ENCODE measurements at regions not wholly inside any gene's neighbourhood (a gene's known extent, or its start where the extent isn't known, plus 50 kb on each side); places are given as distances from the start of the nearest gene placed in this dataset.

DNA sequence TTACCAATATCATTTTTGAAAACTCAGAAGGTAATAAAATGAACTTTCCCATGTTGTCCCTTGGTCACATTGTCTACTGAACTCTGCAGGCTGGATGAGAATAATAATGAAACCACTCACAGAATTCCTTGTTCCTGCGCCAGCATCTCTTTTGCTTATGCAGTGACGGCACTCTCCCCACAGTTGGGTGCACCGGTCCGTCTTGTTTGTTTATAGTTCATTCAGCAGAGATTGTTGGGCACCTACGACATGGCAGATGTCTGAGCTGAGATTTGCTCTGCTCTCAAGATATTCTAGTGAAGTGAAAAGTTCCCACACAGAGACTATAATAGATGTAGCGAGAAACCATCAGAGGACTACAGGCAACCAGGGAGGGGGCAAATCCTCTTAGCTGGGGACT lies 375.7 kb upstream of the CDH11 start:
- Histone ChIP-seq H3K4me3 (ENCODE audit: low read length) (no peak overlapping the region), H4K20me1 (ENCODE audit: control insufficient read depth, insufficient read depth, low read depth, low read length) (no peaks in the 10 kb centered on the region), H3K27me3 (ENCODE audit: control insufficient read depth, low read length) (no peaks in the 10 kb centered on the region), H3F3A (ENCODE audit: control insufficient read depth, insufficient read depth) (no peaks in the 10 kb centered on the region), H3K27ac (ENCODE audit: low read depth, low read length) (no peak overlapping the region), H3K79me2 (ENCODE audit: control insufficient read depth, low read length) (no peaks in the 10 kb centered on the region), H3K4me1 (ENCODE audit: control insufficient read depth, low read length) (no peaks in the 10 kb centered on the region), H3K36me3 (ENCODE audit: control insufficient read depth, low read length) (no peaks in the 10 kb centered on the region), H3K4me2 (ENCODE audit: low read length) (no peak overlapping the region), H3K9me3 (ENCODE audit: control insufficient read depth, insufficient read depth, low read length) (no peaks in the 10 kb centered on the region), H3K9me2 (replicated peaks; ENCODE audit: control insufficient read depth, low read length) (no peaks in the 10 kb centered on the region; the same call in 1 of the 2 replicates)
- no peak for TF ChIP-seq EZH2phosphoT487 (IDR thresholded peaks at IDR 0.05; ENCODE audit: borderline replicate concordance, low read length)
- TF ChIP-seq, protein P1, sequence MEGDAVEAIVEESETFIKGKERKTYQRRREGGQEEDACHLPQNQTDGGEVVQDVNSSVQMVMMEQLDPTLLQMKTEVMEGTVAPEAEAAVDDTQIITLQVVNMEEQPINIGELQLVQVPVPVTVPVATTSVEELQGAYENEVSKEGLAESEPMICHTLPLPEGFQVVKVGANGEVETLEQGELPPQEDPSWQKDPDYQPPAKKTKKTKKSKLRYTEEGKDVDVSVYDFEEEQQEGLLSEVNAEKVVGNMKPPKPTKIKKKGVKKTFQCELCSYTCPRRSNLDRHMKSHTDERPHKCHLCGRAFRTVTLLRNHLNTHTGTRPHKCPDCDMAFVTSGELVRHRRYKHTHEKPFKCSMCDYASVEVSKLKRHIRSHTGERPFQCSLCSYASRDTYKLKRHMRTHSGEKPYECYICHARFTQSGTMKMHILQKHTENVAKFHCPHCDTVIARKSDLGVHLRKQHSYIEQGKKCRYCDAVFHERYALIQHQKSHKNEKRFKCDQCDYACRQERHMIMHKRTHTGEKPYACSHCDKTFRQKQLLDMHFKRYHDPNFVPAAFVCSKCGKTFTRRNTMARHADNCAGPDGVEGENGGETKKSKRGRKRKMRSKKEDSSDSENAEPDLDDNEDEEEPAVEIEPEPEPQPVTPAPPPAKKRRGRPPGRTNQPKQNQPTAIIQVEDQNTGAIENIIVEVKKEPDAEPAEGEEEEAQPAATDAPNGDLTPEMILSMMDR (IDR thresholded peaks at IDR 0.05; ENCODE audit: low read depth, low read length, poor library complexity, severe bottlenecking): no peak

DNA sequence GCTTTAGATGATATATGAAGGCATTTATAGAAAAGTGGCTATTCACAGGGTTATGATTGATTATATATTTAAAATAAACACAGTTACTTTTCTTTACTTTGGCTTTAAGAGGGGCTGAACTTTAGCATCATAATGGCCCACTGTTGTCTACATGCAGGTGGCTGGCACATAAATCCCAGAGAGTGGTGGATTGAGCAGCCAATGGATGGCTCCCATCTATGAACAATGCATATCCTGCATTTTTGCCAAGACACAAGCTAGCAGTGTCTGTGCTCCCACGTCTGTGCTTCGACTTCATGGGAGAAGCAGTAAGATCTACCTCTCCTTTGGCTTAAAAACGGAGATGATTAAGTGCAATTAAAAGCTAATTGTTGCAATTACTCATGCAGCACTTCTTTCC lies 373.2 kb upstream of the CDH11 start:
- Histone ChIP-seq H4K20me1 (ENCODE audit: control insufficient read depth, insufficient read depth, low read depth, low read length) (no peaks in the 10 kb centered on the region), H3K9me2 (replicated peaks; ENCODE audit: control insufficient read depth, low read length) (no peaks in the 10 kb centered on the region)
- TF ChIP-seq, protein P1 (IDR thresholded peaks at IDR 0.05; ENCODE audit: low read depth, low read length, poor library complexity, severe bottlenecking): no peak
- TF ChIP-seq EZH2phosphoT487 (IDR thresholded peaks at IDR 0.05; ENCODE audit: borderline replicate concordance, low read length): no peak

DNA sequence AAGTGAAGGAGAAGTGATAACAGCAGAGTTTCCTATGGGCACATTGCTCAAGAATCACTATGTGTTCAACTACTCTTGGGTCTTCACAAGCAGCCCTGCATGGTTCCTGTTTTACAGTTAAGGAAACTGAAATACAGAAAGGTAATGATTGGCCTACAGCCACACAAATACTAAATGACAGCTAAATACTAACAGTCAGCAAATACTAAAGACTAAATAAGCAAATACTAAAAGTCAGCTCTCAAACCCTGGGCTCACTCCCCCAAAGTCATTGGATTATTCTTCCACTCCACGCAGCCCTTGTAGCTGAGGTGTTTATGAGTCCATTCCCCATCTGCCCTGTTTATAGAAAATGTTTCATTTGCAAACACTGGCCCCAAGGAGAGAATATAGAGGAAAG lies 372.7 kb upstream of the CDH11 start:
- TF ChIP-seq, protein P1 (IDR thresholded peaks at IDR 0.05; ENCODE audit: low read depth, low read length, poor library complexity, severe bottlenecking): no peak
- no peak for TF ChIP-seq EZH2phosphoT487 (IDR thresholded peaks at IDR 0.05; ENCODE audit: borderline replicate concordance, low read length)
- Histone ChIP-seq H3K27me3 (ENCODE audit: control insufficient read depth, low read length) (no peaks in the 10 kb centered on the region), H4K20me1 (ENCODE audit: control insufficient read depth, insufficient read depth, low read depth, low read length) (no peaks in the 10 kb centered on the region), H3K79me2 (ENCODE audit: control insufficient read depth, low read length) (no peaks in the 10 kb centered on the region), H3K9me3 (ENCODE audit: control insufficient read depth, insufficient read depth, low read length) (no peaks in the 10 kb centered on the region), H3K4me3 (ENCODE audit: low read length) (no peak overlapping the region), H3K9me2 (replicated peaks; ENCODE audit: control insufficient read depth, low read length) (no peaks in the 10 kb centered on the region), H3K4me1 (ENCODE audit: control insufficient read depth, low read length) (no peaks in the 10 kb centered on the region), H3K36me3 (ENCODE audit: control insufficient read depth, low read length) (no peaks in the 10 kb centered on the region), H3K27ac (ENCODE audit: low read depth, low read length) (no peak overlapping the region), H3F3A (ENCODE audit: control insufficient read depth, insufficient read depth) (no peaks in the 10 kb centered on the region), H3K4me2 (ENCODE audit: low read length) (no peak overlapping the region)

More for the DNA sequence above, 373.2 kb upstream of the CDH11 start:
- H3F3A ChIP-seq (ENCODE audit: control insufficient read depth, insufficient read depth): no peaks in the 10 kb centered on the region
- H3K4me1 ChIP-seq (ENCODE audit: control insufficient read depth, low read length): no peaks in the 10 kb centered on the region
- no peaks in the 10 kb centered on the region for H3K27me3 ChIP-seq (ENCODE audit: control insufficient read depth, low read length)
- no peak overlapping the region for H3K27ac ChIP-seq (ENCODE audit: low read depth, low read length)
- no peak overlapping the region for H3K4me2 ChIP-seq (ENCODE audit: low read length)
- H3K4me3 ChIP-seq (ENCODE audit: low read length): no peak overlapping the region
- no peaks in the 10 kb centered on the region for H3K79me2 ChIP-seq (ENCODE audit: control insufficient read depth, low read length)
- no peaks in the 10 kb centered on the region for H3K9me3 ChIP-seq (ENCODE audit: control insufficient read depth, insufficient read depth, low read length)
- no peaks in the 10 kb centered on the region for H3K36me3 ChIP-seq (ENCODE audit: control insufficient read depth, low read length)

DNA sequence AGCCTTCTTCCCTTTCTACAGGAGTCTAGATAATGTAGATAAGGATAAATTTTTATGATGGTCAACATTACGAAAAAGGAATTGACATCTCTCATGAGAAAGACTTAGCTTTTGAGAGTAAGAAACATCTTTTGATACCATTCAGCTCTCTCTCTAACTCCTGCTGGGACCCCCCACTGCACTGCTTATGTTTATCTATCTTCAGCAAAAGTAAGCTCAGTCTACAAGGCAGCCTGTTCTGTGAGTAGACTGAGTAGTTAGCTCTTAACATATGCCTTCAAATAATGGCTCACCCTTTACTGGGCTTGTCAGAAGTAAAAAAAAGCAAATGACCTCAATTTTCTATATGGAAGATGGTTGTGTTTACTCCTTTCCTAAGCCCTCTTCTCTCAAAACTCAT lies 372.2 kb upstream of the CDH11 start:
- Histone ChIP-seq H3K4me3 (ENCODE audit: low read length) (no peak overlapping the region), H3K27ac (ENCODE audit: low read depth, low read length) (no peak overlapping the region), H3K9me2 (replicated peaks; ENCODE audit: control insufficient read depth, low read length) (no peaks in the 10 kb centered on the region), H3K9me3 (ENCODE audit: control insufficient read depth, insufficient read depth, low read length) (no peaks in the 10 kb centered on the region), H3K4me1 (ENCODE audit: control insufficient read depth, low read length) (no peaks in the 10 kb centered on the region), H4K20me1 (ENCODE audit: control insufficient read depth, insufficient read depth, low read depth, low read length) (no peaks in the 10 kb centered on the region), H3K36me3 (ENCODE audit: control insufficient read depth, low read length) (no peaks in the 10 kb centered on the region), H3K4me2 (ENCODE audit: low read length) (no peak overlapping the region), H3K79me2 (ENCODE audit: control insufficient read depth, low read length) (no peaks in the 10 kb centered on the region), H3K27me3 (ENCODE audit: control insufficient read depth, low read length) (no peaks in the 10 kb centered on the region), H3F3A (ENCODE audit: control insufficient read depth, insufficient read depth) (no peaks in the 10 kb centered on the region)
- no peak for TF ChIP-seq EZH2phosphoT487 (IDR thresholded peaks at IDR 0.05; ENCODE audit: borderline replicate concordance, low read length)
- TF ChIP-seq, protein P1 (IDR thresholded peaks at IDR 0.05; ENCODE audit: low read depth, low read length, poor library complexity, severe bottlenecking): no peak

Measured in DOHH2 (cell line).